Uterus (tissue), 3 donors: ENCODE measurements at regions not wholly inside any gene's neighbourhood (a gene's known extent, or its start where the extent isn't known, plus 50 kb on each side); places are given as distances from the start of the nearest gene placed in this dataset.

Experiments
- DNase-seq, 2 donors: peaks; one replicate each; pipeline ENCODE4 v3.0.0-alpha.2; 2019 to 2020
- H3K27ac ChIP-seq, 2 donors: fragments of 200-600 bp; sonication (generic); 1 replicate in 1 of 2; 2 replicates in 1 of 2; pipeline ENCODE4 v1.5.1; 2016 to 2018
- H3K27me3 ChIP-seq, 2 donors: fragments of 200-600 bp; sonication (generic); one replicate each; pipeline ENCODE4 v1.5.1; 2018 to 2019; ENCODE audit warnings: control low read depth in 1 of 2
- H3K36me3 ChIP-seq, 2 donors: fragments of 200-600 bp; sonication (generic); one replicate each; pipeline ENCODE4 v1.5.1; 2019; ENCODE audit warnings: control low read depth in 1 of 2
- H3K4me1 ChIP-seq, 2 donors: fragments of 200-600 bp; sonication (generic); one replicate each; pipeline ENCODE4 v1.5.1; 2018 to 2019; ENCODE audit warnings: control low read depth in 1 of 2
- H3K4me3 ChIP-seq, 2 donors: fragments of 200-600 bp; sonication (generic); 1 replicate in 1 of 2; 2 replicates in 1 of 2; pipeline ENCODE4 v1.5.1; 2018 to 2019; ENCODE audit warnings: mild to moderate bottlenecking in 1 of 2
- H3K9me3 ChIP-seq, 2 donors: fragments of 200-600 bp; sonication (generic); one replicate each; pipeline ENCODE4 v1.5.1; 2019; ENCODE audit warnings: control low read depth in 1 of 2
- CTCF ChIP-seq, 4 experiments: fragments of 200-600 bp in 2 of 4; fragments of 450-650 bp in 2 of 4; sonication (generic) in 2 of 4; IDR thresholded peaks; one replicate each; pipeline ENCODE4 v1.5.1; 2016 to 2019; ENCODE audit warnings: antibody characterized with exemption in 4 of 4, mild to moderate bottlenecking in 2 of 4, moderate library complexity in 1 of 4
- POLR2A ChIP-seq, 2 donors: fragments of 450-650 bp; IDR thresholded peaks; one replicate each; pipeline ENCODE4 v1.6.1; 2016; ENCODE audit warnings: antibody characterized with exemption in 2 of 2, mild to moderate bottlenecking in 1 of 2, moderate library complexity in 1 of 2
- intact Hi-C: fragments of 100-400 bp; cut with DNase I; formaldehyde crosslinking; loops from one replicate; pipeline ENCODE4 v1.15.1; 2023; ENCODE audit warnings: low total_unique reads
- donor health status: DM: yes; HTN: yes; CAD: no.

DNA sequence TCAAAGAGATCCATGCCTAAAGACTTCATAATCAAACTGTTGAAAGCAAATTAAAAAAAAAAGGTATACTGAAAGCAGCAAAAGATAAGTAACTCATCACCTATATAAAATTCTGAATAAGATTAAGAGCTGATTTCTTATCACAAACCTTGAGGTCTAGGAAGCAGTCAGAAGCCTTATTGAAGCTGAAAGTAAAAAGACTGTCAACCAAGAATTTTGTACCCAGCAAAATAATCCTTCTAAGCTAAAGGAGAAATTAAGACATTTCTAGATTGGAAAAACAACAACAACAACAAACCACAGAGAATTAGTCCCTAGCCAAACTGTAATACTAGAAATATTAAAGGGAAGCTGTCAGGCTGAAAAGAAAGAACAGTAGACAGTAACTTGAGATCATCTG lies 622.9 kb downstream of the PCDH7 start:
- no peaks in the 10 kb centered on the region for H3K27me3 ChIP-seq
- H3K36me3 ChIP-seq, result no peaks in the 10 kb centered on the region
- no peak for DNase-seq
- intact Hi-C loops, result no loop called here
- H3K27ac ChIP-seq, result no peak overlapping the region
- H3K4me1 ChIP-seq, result no peaks in the 10 kb centered on the region
- H3K4me3 ChIP-seq, result no peak overlapping the region
- H3K9me3 ChIP-seq, result peaks cover 0 to 10% of the 10 kb centered on the region in 2 donors
- no peak for TF ChIP-seq CTCF (IDR thresholded peaks at IDR 0.05)
- TF ChIP-seq POLR2A (IDR thresholded peaks at IDR 0.05), result no peak

DNA sequence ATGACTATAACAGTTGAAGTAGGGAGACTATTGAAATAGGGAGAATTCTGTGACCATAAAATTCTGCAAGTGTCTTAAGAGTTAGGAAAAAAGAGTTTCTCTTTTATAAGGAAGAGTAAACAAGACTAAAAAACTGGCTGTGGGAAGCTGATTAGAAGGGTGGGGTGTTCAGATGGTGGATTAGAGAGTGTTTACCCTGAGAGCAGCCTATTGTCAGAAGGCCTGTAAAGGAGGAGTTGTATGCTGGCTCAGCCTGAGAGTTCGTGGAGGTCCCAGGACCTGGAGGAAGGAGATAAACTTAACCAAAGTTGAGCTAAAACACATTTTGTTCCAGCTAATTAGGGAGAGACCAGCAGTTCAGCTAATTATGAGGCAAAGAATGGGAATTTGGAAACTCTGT lies 629.7 kb downstream of the PCDH7 start:
- H3K27me3 ChIP-seq, result no peaks in the 10 kb centered on the region
- H3K4me3 ChIP-seq, result no peak overlapping the region
- H3K27ac ChIP-seq, result no peak overlapping the region
- TF ChIP-seq POLR2A (IDR thresholded peaks at IDR 0.05), result no peak
- TF ChIP-seq CTCF (IDR thresholded peaks at IDR 0.05), result no peak
- intact Hi-C loops, result no loop called here
- no peak for DNase-seq
- no peaks in the 10 kb centered on the region for H3K4me1 ChIP-seq
- H3K9me3 ChIP-seq, result no peaks in the 10 kb centered on the region
- H3K36me3 ChIP-seq, result no peaks in the 10 kb centered on the region

- TF ChIP-seq POLR2A (IDR thresholded peaks at IDR 0.05) (no peak), CTCF (IDR thresholded peaks at IDR 0.05) (no peak)
- H3K4me3 ChIP-seq, result no peak overlapping the region
- H3K9me3 ChIP-seq, result no peaks in the 10 kb centered on the region
- H3K4me1 ChIP-seq, result no peaks in the 10 kb centered on the region
- intact Hi-C loops, result no loop called here
- H3K27ac ChIP-seq, result no peak overlapping the region
- no peaks in the 10 kb centered on the region for H3K36me3 ChIP-seq
- DNase-seq, result no peak
- H3K27me3 ChIP-seq, result no peaks in the 10 kb centered on the region
Observed at GRCh38 chr4:31351695-31352094, 631.5 kb downstream of the PCDH7 start.

GRCh38 chr4:31356839-31357238 lies 636.7 kb downstream of the PCDH7 start:
- no peak for DNase-seq
- Histone ChIP-seq H3K27ac (no peak overlapping the region), H3K9me3 (no peaks in the 10 kb centered on the region), H3K27me3 (no peaks in the 10 kb centered on the region), H3K4me3 (no peak overlapping the region), H3K4me1 (no peaks in the 10 kb centered on the region), H3K36me3 (no peaks in the 10 kb centered on the region)
- TF ChIP-seq POLR2A (IDR thresholded peaks at IDR 0.05), result no peak
- no peak for TF ChIP-seq CTCF (IDR thresholded peaks at IDR 0.05)
- intact Hi-C loops, result no loop called here

- Histone ChIP-seq H3K27ac (no peak overlapping the region), H3K36me3 (no peaks in the 10 kb centered on the region), H3K4me3 (no peak overlapping the region), H3K4me1 (no peaks in the 10 kb centered on the region), H3K27me3 (no peaks in the 10 kb centered on the region), H3K9me3 (no peaks in the 10 kb centered on the region)
- DNase-seq, result no peak
- TF ChIP-seq CTCF (IDR thresholded peaks at IDR 0.05), result no peak
- no peak for TF ChIP-seq POLR2A (IDR thresholded peaks at IDR 0.05)
- intact Hi-C loops, result no loop called here
Observed at GRCh38 chr4:31360786-31361185, 640.6 kb downstream of the PCDH7 start.
